Subcutaneous abdominal adipose tissue (tissue), 5 donors: ENCODE measurements at regions not wholly inside any gene's neighbourhood (a gene's known extent, or its start where the extent isn't known, plus 50 kb on each side); places are given as distances from the start of the nearest gene placed in this dataset.

Experiments
- H3K27ac ChIP-seq: one replicate; pipeline ENCODE4 v1.7.0; 2013; ENCODE audit warnings: low read depth, mild to moderate bottlenecking, inconsistent platforms, low read length, moderate library complexity
- H3K27me3 ChIP-seq, 5 donors: one replicate each; pipeline ENCODE4 v1.7.0; 2013; ENCODE audit warnings: low read length in 5 of 5, inconsistent platforms in 1 of 5; ENCODE audit not compliant: control insufficient read depth in 5 of 5, insufficient read depth in 4 of 5
- H3K36me3 ChIP-seq, 5 donors: one replicate each; pipeline ENCODE4 v1.7.0; 2013; ENCODE audit warnings: low read length in 5 of 5; ENCODE audit not compliant: control insufficient read depth in 5 of 5, insufficient read depth in 5 of 5
- H3K4me1 ChIP-seq, 5 donors: one replicate each; pipeline ENCODE4 v1.7.0; 2013; ENCODE audit warnings: low read length in 5 of 5, mild to moderate bottlenecking in 3 of 5, moderate library complexity in 1 of 5; ENCODE audit not compliant: control insufficient read depth in 5 of 5, insufficient read depth in 5 of 5
- H3K4me3 ChIP-seq, 5 donors: one replicate each; pipeline ENCODE4 v1.7.0; 2013; ENCODE audit warnings: low read length in 5 of 5, low read depth in 1 of 5
- H3K9ac ChIP-seq, 5 donors: one replicate each; pipeline ENCODE4 v1.7.0; 2013; ENCODE audit warnings: low read length in 5 of 5, mild to moderate bottlenecking in 4 of 5, moderate library complexity in 3 of 5
- H3K9me3 ChIP-seq, 5 donors: one replicate each; pipeline ENCODE4 v1.7.0; 2013; ENCODE audit warnings: low read length in 5 of 5; ENCODE audit not compliant: control insufficient read depth in 5 of 5
- donor health status: healthy.
- donor health status: healthy.
- donor health status: healthy.
- donor health status: healthy.
- donor health status: healthy.

GRCh38 chr1:238115852-238116251 is 225.1 kb upstream of the ZP4 start:
- H3K4me3 ChIP-seq = no peak overlapping the region
- no peaks in the 10 kb centered on the region for H3K9me3 ChIP-seq
- H3K4me1 ChIP-seq = no peaks in the 10 kb centered on the region
- no peaks in the 10 kb centered on the region for H3K36me3 ChIP-seq
- no peak overlapping the region for H3K9ac ChIP-seq
- H3K27ac ChIP-seq = no peak overlapping the region
- H3K27me3 ChIP-seq = no peaks in the 10 kb centered on the region

- Histone ChIP-seq H3K36me3 (no peaks in the 10 kb centered on the region), H3K27ac (no peak overlapping the region), H3K4me1 (no peaks in the 10 kb centered on the region), H3K9ac (no peak overlapping the region), H3K9me3 (no peaks in the 10 kb centered on the region), H3K4me3 (no peak overlapping the region), H3K27me3 (no peaks in the 10 kb centered on the region)
These were observed 222.4 kb upstream of the ZP4 start for GRCh38 chr1:238112952-238113621.

GRCh38 chr1:238111516-238111915 is 220.8 kb upstream of the ZP4 start:
- Histone ChIP-seq H3K27ac (no peak overlapping the region), H3K4me1 (no peaks in the 10 kb centered on the region), H3K27me3 (no peaks in the 10 kb centered on the region), H3K9ac (no peak overlapping the region), H3K9me3 (no peaks in the 10 kb centered on the region), H3K4me3 (no peak overlapping the region), H3K36me3 (no peaks in the 10 kb centered on the region)

GRCh38 chr1:238111081-238111480 is 220.4 kb upstream of the ZP4 start:
- Histone ChIP-seq H3K4me1 (no peaks in the 10 kb centered on the region), H3K9me3 (no peaks in the 10 kb centered on the region), H3K9ac (no peak overlapping the region), H3K4me3 (no peak overlapping the region), H3K36me3 (no peaks in the 10 kb centered on the region), H3K27me3 (no peaks in the 10 kb centered on the region), H3K27ac (no peak overlapping the region)

- Histone ChIP-seq H3K27ac (no peak overlapping the region), H3K4me3 (no peak overlapping the region), H3K9ac (no peak overlapping the region), H3K4me1 (no peaks in the 10 kb centered on the region), H3K36me3 (no peaks in the 10 kb centered on the region), H3K27me3 (no peaks in the 10 kb centered on the region), H3K9me3 (peaks cover 0 to 2% (median 0%) of the 10 kb centered on the region in 5 donors)
These were observed 217.7 kb upstream of the ZP4 start for GRCh38 chr1:238108417-238108816.

GRCh38 chr1:238107322-238107721 is 216.6 kb upstream of the ZP4 start:
- Histone ChIP-seq H3K9me3 (peaks cover 0 to 2% (median 0%) of the 10 kb centered on the region in 5 donors), H3K27me3 (no peaks in the 10 kb centered on the region), H3K36me3 (no peaks in the 10 kb centered on the region), H3K27ac (no peak overlapping the region), H3K4me3 (no peak overlapping the region), H3K4me1 (no peaks in the 10 kb centered on the region), H3K9ac (no peak overlapping the region)

- H3K27me3 ChIP-seq = no peaks in the 10 kb centered on the region
- no peaks in the 10 kb centered on the region for H3K36me3 ChIP-seq
- no peak overlapping the region for H3K27ac ChIP-seq
- no peak overlapping the region for H3K9ac ChIP-seq
- no peaks in the 10 kb centered on the region for H3K4me1 ChIP-seq
- H3K4me3 ChIP-seq = no peak overlapping the region
- peaks cover 0 to 3% (median 0%) of the 10 kb centered on the region in 5 donors for H3K9me3 ChIP-seq
These were observed 214.0 kb upstream of the ZP4 start for GRCh38 chr1:238104752-238105151.

GRCh38 chr1:238101923-238102322 is 211.2 kb upstream of the ZP4 start:
- H3K27me3 ChIP-seq = no peaks in the 10 kb centered on the region
- H3K9me3 ChIP-seq = peaks cover 0 to 3% (median 0%) of the 10 kb centered on the region in 5 donors
- no peaks in the 10 kb centered on the region for H3K4me1 ChIP-seq
- H3K4me3 ChIP-seq = no peak overlapping the region
- no peak overlapping the region for H3K27ac ChIP-seq
- H3K36me3 ChIP-seq = no peaks in the 10 kb centered on the region
- no peak overlapping the region for H3K9ac ChIP-seq

GRCh38 chr1:238099871-238100270 is 209.1 kb upstream of the ZP4 start:
- no peaks in the 10 kb centered on the region for H3K4me1 ChIP-seq
- no peaks in the 10 kb centered on the region for H3K27me3 ChIP-seq
- H3K4me3 ChIP-seq = no peak overlapping the region
- H3K27ac ChIP-seq = no peak overlapping the region
- peaks cover 0 to 3% (median 0%) of the 10 kb centered on the region in 5 donors for H3K9me3 ChIP-seq
- no peaks in the 10 kb centered on the region for H3K36me3 ChIP-seq
- no peak overlapping the region for H3K9ac ChIP-seq

- Histone ChIP-seq H3K9me3 (no peaks in the 10 kb centered on the region), H3K4me3 (no peak overlapping the region), H3K27me3 (no peaks in the 10 kb centered on the region), H3K27ac (no peak overlapping the region), H3K9ac (no peak overlapping the region), H3K36me3 (no peaks in the 10 kb centered on the region), H3K4me1 (no peaks in the 10 kb centered on the region)
These were observed 198.9 kb upstream of the ZP4 start for GRCh38 chr1:238089615-238090014.
